ENCODE measurements at regions not wholly inside any gene's neighbourhood (a gene's known extent, or its start where the extent isn't known, plus 50 kb on each side); places are given as distances from the start of the nearest gene placed in this dataset.

DNA sequence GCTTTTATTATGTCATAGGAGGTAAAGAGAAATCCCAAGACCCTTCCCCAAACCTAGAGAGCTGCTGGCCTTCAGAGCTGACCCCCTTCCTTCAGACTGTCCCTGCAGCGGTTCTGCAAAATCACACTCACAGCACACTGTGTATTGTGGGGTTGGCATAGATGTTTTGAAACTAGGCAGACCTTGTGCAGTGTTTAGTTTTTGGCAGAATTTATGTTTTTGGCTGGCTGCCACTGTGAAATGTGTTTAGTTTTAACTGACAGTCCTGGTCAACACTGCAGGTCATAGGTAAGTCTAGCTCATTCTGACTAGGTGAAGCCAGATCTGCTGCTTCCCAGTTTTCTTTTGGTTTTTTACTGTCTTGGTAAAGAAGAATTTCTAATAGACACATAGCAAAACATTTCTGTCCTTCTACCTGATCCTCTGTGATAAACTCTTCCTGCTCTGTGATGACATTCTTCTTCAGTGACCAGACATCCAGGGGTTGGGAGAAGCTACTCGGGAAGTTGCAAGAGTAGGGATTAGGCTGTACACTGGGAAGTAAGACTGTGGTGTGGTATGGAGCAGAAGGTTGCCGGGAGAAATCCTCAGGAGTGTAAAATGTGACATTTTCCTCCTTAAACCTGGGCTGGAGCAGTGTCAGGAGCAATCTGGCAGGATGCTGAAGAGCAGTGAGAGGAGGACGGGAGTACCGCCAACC, 209.6 kb upstream of the MCTP2 start:
- Histone ChIP-seq H3K27ac (no peak overlapping the region), H3K9me3 (no peaks in the 10 kb centered on the region), H3K36me3 (replicated peaks in 1 of 2; ENCODE audit: insufficient read depth in 1 of 2, low read depth in 2 of 2) (no peaks in the 10 kb centered on the region), H3K4me3 (no peak overlapping the region), H3K27me3 (no peaks in the 10 kb centered on the region), H3K4me1 (no peaks in the 10 kb centered on the region)
- no peak for DNase-seq
- WGBS, 2 donors, result 53 to 67% methylated on average over 5 of the region's 5 CpGs
- ATAC-seq, result no peak
- intact Hi-C loops (cut with DNase I), result no loop called here
- TF ChIP-seq, protein P1, sequence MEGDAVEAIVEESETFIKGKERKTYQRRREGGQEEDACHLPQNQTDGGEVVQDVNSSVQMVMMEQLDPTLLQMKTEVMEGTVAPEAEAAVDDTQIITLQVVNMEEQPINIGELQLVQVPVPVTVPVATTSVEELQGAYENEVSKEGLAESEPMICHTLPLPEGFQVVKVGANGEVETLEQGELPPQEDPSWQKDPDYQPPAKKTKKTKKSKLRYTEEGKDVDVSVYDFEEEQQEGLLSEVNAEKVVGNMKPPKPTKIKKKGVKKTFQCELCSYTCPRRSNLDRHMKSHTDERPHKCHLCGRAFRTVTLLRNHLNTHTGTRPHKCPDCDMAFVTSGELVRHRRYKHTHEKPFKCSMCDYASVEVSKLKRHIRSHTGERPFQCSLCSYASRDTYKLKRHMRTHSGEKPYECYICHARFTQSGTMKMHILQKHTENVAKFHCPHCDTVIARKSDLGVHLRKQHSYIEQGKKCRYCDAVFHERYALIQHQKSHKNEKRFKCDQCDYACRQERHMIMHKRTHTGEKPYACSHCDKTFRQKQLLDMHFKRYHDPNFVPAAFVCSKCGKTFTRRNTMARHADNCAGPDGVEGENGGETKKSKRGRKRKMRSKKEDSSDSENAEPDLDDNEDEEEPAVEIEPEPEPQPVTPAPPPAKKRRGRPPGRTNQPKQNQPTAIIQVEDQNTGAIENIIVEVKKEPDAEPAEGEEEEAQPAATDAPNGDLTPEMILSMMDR (IDR thresholded peaks at IDR 0.05), result no peak
- no peak for TF ChIP-seq POLR2A (IDR thresholded peaks at IDR 0.05)

DNA sequence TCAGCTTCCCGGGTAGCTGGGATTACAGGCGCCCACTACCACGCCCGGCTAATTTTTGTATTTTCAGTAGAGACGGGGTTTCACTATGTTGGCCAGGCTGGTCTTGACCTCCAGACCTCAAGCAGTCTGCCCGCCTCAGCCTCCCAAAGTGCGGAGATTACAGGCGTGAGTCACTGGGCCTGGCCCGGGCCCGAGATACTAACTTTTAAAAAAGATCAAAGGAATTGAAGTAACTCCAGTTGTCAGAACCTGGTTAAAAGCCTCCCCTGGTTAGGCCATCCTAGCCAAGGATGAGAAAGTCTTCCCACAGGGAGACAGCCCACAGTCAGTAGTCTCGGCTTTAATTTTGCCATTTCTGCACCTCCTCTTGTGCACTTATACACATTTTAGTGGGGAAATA, 212.3 kb upstream of the MCTP2 start:
- intact Hi-C loops (cut with DNase I), result no loop called here
- H3K27ac ChIP-seq, result no peak overlapping the region
- H3K4me1 ChIP-seq, result no peaks in the 10 kb centered on the region
- no peaks in the 10 kb centered on the region for H3K27me3 ChIP-seq
- no peaks in the 10 kb centered on the region for H3K36me3 ChIP-seq (replicated peaks in 1 of 2; ENCODE audit: insufficient read depth in 1 of 2, low read depth in 2 of 2)
- H3K9me3 ChIP-seq, result no peaks in the 10 kb centered on the region
- DNase-seq, result no peak
- no peak for ATAC-seq
- TF ChIP-seq POLR2A (IDR thresholded peaks at IDR 0.05), result no peak
- TF ChIP-seq, protein P1 (IDR thresholded peaks at IDR 0.05), result no peak
- WGBS, 2 donors, result 84 to 89% methylated on average over 11 of the region's 11 CpGs
- no peak overlapping the region for H3K4me3 ChIP-seq

DNA sequence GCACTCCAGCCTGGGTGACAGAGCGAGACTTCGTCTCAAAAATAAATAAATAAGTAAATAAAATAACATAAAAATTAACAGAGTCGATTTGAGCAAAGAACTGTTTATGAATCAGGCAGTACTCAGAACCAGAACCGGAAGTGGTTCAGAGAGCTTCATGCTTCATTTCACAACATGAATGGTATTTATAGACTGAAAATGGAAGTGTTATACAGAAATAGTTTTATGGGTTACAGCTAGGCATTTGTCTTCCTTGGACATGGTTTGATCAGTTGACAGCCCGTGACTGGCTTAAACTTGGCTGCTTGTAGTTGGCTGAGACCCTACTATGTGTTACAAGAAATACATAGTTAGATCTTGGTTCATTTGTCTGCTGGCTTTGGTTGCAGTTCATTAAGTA, 216.0 kb upstream of the MCTP2 start:
- ATAC-seq (no peak), DNase-seq (no peak)
- no peak for TF ChIP-seq POLR2A (IDR thresholded peaks at IDR 0.05)
- TF ChIP-seq, protein P1 (IDR thresholded peaks at IDR 0.05), result no peak
- 80 to 81% methylated on average over 5 of the region's 5 CpGs for WGBS, 2 donors
- H3K9me3 ChIP-seq, result no peaks in the 10 kb centered on the region
- H3K27me3 ChIP-seq, result no peaks in the 10 kb centered on the region
- no peaks in the 10 kb centered on the region for H3K36me3 ChIP-seq (replicated peaks in 1 of 2; ENCODE audit: insufficient read depth in 1 of 2, low read depth in 2 of 2)
- no peak overlapping the region for H3K27ac ChIP-seq
- no peak overlapping the region for H3K4me3 ChIP-seq
- intact Hi-C loops (cut with DNase I), result no loop called here
- H3K4me1 ChIP-seq, result no peaks in the 10 kb centered on the region

DNA sequence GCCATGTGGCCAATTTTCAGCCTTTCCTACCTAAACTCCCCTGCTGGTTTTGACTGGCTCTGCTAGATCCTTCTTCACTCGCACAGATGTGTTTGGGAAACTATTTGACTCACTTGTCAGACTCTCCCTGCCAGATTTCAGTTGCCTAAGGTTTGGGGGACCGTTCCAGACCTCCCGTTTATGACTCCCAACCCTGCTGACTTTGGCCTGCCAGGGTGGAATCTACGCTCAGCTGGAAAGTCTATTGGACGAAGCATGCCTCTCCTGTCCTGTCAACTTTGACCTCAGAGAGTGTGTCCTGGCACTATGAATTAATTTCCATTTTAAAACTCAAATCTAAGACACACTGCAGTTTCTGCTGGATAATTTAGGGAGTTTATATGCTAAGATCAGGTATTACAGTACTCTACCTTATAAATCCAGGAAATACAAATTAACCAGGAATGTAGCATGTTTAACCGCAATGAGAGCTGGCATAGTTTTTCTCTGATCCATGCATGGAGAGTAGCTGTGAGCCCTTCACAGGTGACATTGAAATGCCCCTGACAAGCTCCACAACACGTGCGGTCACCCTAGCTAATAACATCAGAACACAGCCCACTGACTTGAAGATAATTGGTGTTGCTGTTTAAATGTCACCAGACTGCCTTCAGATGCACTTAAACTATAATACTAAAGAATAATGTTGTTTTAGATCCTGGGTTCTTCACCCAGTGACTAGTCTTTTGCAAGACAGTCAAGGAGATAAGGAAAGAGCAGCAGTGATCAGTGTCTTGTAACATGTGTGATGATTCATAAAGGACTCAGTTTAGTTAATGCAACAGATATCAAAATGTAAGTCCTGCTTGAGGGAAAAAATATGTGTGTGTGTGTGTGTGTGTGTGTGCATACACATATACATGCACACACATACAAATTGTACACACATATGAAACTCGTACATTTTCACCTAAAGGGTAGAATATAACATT, 223.0 kb upstream of the MCTP2 start:
- intact Hi-C loops (cut with DNase I), result no loop called here

More for the DNA sequence above, 223.0 kb upstream of the MCTP2 start:
- ATAC-seq (no peak), DNase-seq (no peak)
- no peaks in the 10 kb centered on the region for H3K27me3 ChIP-seq
- no peaks in the 10 kb centered on the region for H3K4me1 ChIP-seq
- TF ChIP-seq, protein P1 (IDR thresholded peaks at IDR 0.05), result no peak
- TF ChIP-seq POLR2A (IDR thresholded peaks at IDR 0.05), result no peak
- H3K36me3 ChIP-seq (replicated peaks in 1 of 2; ENCODE audit: insufficient read depth in 1 of 2, low read depth in 2 of 2), result no peaks in the 10 kb centered on the region
- H3K27ac ChIP-seq, result no peak overlapping the region
- WGBS, 2 donors, result 68 to 72% methylated on average over 9 of the region's 9 CpGs
- H3K4me3 ChIP-seq, result no peak overlapping the region
- no peaks in the 10 kb centered on the region for H3K9me3 ChIP-seq
